Activated CD4-positive, alpha-beta memory T cell treated with anti-CD3 and anti-CD28 coated beads for 36 hours (primary cell): ENCODE measurements at regions not wholly inside any gene's neighbourhood (a gene's known extent, or its start where the extent isn't known, plus 50 kb on each side); places are given as distances from the start of the nearest gene placed in this dataset.

Source experiments
- CTCF ChIA-PET: fragments of 350-600 bp; sonication (Branson Sonifier 250); formaldehyde crosslinking; loops from one replicate; lab custom pipeline; 2021; ENCODE audit warnings: antibody characterized with exemption, inconsistent platforms; lab: Charles Lee
- POLR2A ChIA-PET: fragments of 350-600 bp; sonication (Branson Sonifier 250); formaldehyde crosslinking; loops from one replicate; lab custom pipeline; 2021; ENCODE audit warnings: antibody characterized with exemption; lab: Charles Lee
- DNase-seq: peaks from one replicate; pipeline ENCODE4 v3.0.0-alpha.2; 2020
- H3K27ac Mint-ChIP-seq: one replicate; pipeline ENCODE4 v1.8.0; 2021; ENCODE audit warnings: mixed read lengths
- H3K27me3 Mint-ChIP-seq: one replicate; pipeline ENCODE4 v1.8.0; 2021; ENCODE audit warnings: mixed read lengths
- H3K36me3 Mint-ChIP-seq: one replicate; pipeline ENCODE4 v1.8.0; 2021; ENCODE audit warnings: mixed read lengths
- H3K4me1 Mint-ChIP-seq: one replicate; pipeline ENCODE4 v1.8.0; 2021; ENCODE audit warnings: low read depth, mixed read lengths
- H3K4me3 Mint-ChIP-seq: one replicate; pipeline ENCODE4 v1.8.0; 2021; ENCODE audit warnings: mild to moderate bottlenecking, mixed read lengths
- H3K9me3 Mint-ChIP-seq: one replicate; pipeline ENCODE4 v1.8.0; 2021; ENCODE audit warnings: mixed read lengths
- intact Hi-C: fragments of 100-400 bp; cut with micrococcal nuclease; formaldehyde crosslinking; loops from one replicate; pipeline ENCODE4 v1.15.1; 2023

DNA sequence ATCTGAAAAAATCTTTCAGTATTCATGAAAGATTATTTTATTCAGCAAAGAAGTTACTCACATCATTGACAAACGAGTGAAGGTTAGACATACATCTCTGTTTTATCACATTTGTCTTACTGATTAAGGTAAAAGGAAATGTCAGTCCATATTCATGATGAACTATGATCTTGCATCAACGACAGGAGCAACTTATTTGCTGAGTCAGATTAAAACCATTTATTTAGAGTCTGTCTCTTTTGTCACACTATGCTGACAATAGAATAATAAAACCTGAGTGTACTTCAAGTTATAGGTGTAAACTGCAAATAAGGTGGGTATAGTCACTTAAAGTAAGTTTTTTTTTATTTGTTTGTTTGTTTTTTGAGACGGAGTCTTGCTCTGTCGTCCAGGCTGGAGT is 216.5 kb upstream of the SEMA3C start:
- Mint-ChIP-seq H3K27ac (no peak overlapping the region), H3K36me3 (no peaks in the 10 kb centered on the region), H3K4me3 (no peak overlapping the region), H3K27me3 (no peaks in the 10 kb centered on the region), H3K4me1 (no peaks in the 10 kb centered on the region), H3K9me3 (peaks cover 11% of the 10 kb centered on the region)
- ChIA-PET CTCF (no interaction called here), POLR2A (no interaction called here)
- no peak for DNase-seq
- intact Hi-C loops, result no loop called here

DNA sequence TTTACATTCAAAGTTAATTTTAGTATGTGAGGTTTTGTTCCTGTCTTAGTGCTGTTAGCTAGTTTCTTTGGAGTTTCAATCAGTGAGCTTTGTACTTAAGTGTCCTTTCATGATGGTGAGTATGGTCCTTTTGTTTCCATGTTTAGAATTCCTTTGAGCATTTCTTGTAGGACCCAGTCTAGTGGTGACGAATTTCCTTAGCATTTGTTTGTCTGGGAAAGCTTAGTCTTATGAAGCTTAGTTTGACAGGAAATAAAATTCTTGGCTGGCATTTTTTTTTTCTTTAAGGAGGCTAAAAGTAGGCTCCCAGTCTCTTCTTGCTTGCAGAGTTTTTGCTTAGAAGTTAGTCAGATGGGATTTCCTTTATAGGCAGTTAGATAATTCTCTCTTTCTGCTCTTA is 209.2 kb upstream of the SEMA3C start:
- intact Hi-C loops, result no loop called here
- DNase-seq, result no peak
- Mint-ChIP-seq H3K4me3 (no peak overlapping the region), H3K27me3 (no peaks in the 10 kb centered on the region), H3K9me3 (peaks cover 42% of the 10 kb centered on the region), H3K27ac (no peak overlapping the region), H3K4me1 (no peaks in the 10 kb centered on the region), H3K36me3 (no peaks in the 10 kb centered on the region)
- CTCF ChIA-PET, result no interaction called here
- POLR2A ChIA-PET, result no interaction called here

DNA sequence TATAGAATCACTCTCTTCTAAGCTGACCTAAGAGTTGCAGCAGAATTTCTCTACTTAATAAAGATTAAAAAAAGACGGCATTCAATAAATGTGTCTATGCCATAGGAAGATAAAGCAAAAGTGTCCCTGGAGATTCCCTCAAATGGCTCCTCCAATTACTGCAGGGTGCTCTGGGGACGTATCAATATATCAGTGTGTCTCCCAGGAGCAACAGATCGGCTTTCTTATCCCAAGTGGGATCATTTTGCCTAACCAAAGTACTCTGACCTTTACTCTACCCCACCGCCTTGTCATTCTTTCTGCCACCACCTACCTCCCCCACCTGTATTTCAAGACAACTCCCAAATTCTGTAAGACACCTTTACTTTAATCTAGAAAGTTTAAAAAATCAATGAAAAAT is 202.0 kb upstream of the SEMA3C start:
- ChIA-PET POLR2A (no interaction called here), CTCF (no interaction called here)

DNA sequence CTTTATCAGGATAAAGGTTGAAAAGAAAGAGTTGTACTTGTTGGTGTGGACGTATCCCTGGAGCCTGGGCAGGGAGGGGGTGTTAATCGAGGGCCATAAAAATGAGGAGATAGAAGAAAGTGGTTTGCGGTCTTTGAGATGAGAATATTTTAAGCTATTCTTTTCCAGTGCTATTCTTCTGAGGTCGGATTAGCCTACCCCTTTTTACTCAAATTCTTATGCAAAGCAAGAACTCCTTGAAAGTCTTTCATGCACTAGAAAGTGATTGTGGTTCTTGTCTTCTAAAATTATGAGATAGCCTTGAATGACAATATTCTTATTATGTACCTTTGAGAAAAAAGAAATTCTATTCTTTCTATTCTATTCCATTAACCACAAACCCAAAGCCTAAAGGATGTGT is 201.3 kb upstream of the SEMA3C start:
- Mint-ChIP-seq H3K4me3 (no peak overlapping the region), H3K4me1 (no peaks in the 10 kb centered on the region), H3K27me3 (no peaks in the 10 kb centered on the region), H3K36me3 (no peaks in the 10 kb centered on the region), H3K27ac (no peak overlapping the region), H3K9me3 (peaks cover 24% of the 10 kb centered on the region)
- DNase-seq, result no peak
- intact Hi-C loops, result no loop called here
- ChIA-PET CTCF (no interaction called here), POLR2A (no interaction called here)

More for the DNA sequence above, 202.0 kb upstream of the SEMA3C start:
- Mint-ChIP-seq H3K4me3 (no peak overlapping the region), H3K27me3 (no peaks in the 10 kb centered on the region), H3K9me3 (peaks cover 21% of the 10 kb centered on the region), H3K27ac (no peak overlapping the region), H3K36me3 (no peaks in the 10 kb centered on the region), H3K4me1 (no peaks in the 10 kb centered on the region)
- DNase-seq, result no peak
- intact Hi-C loops, result no loop called here

DNA sequence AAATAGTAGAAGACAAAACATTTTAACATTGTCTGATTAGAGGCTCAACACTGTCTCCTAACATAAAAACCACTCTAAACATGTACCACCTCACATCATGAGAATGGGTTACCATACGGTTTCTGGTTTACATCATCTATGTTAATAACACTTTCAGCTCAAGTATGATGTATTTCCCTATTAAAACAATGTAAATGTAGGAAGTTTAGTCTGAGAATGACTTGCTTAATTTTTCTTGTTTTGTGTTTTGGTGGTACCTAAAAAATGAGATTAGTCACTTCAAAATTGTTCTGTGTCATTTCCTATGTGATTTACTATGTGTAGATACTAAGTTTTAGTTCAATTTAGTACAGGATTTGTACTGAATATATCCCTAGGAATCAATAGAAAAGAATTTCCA is 195.8 kb upstream of the SEMA3C start:
- POLR2A ChIA-PET, result no interaction called here
- no peak for DNase-seq
- Mint-ChIP-seq H3K36me3 (no peaks in the 10 kb centered on the region), H3K9me3 (peaks cover 9% of the 10 kb centered on the region), H3K27ac (no peak overlapping the region), H3K4me3 (no peak overlapping the region), H3K4me1 (no peaks in the 10 kb centered on the region), H3K27me3 (no peaks in the 10 kb centered on the region)
- intact Hi-C loops, result no loop called here
- CTCF ChIA-PET, result no interaction called here

DNA sequence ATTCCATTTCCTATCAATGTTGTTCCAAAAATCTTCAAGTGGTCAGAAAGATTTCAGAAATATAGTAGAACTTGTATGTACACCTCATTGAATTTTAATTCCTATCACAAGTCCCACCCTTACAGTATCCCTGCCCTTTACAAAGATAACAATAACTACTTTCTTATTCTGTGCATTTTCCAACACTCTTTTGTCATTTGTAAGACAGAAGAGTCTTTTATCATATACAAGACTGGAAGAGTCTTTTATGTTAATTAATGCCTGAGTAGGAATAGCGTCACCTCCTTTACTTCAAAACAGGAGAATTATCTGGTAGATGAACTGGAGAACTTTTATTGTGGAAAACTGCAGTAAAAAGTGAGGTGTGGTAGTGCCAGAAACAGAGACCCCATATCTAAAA is 193.9 kb upstream of the SEMA3C start:
- Mint-ChIP-seq H3K27ac (no peak overlapping the region), H3K4me1 (no peaks in the 10 kb centered on the region), H3K4me3 (no peak overlapping the region), H3K36me3 (no peaks in the 10 kb centered on the region), H3K9me3 (peaks cover 6% of the 10 kb centered on the region), H3K27me3 (no peaks in the 10 kb centered on the region)
- intact Hi-C loops, result no loop called here
- POLR2A ChIA-PET, result no interaction called here
- no peak for DNase-seq
- CTCF ChIA-PET, result no interaction called here

DNA sequence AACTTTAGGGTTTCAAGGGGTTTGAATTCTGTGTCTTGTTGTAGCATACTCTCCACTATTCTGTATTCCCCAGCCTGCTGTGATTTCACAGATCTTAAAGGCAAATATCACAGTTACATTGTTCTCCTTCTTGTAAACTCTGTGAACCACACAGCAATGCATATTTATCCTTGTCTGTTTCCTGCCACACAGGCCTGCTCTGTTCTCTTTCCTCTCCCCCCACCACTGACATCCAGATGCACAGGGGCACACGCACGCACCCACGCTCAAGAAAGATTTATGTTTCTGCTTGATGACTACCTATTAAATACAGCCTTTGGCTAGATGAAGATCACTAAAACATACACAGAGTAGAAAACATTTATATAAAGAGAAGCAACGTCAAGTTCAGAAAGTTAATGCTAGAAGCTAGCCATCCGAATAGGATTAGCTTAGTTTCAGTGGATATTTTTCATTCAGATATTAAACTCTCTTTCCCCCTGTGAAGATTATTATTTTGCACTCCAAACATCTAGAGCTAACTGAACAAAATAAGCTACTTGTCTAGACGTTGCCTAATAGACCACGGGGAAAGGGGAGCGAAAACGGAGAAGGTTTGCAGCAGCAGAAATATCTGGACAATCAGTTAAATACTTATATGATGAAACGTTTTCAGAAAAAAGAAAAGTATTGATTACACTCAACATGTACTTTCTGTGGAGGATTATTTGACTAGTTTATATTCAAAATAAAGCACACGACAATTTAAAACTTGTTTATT is 193.1 kb upstream of the SEMA3C start:
- no peak for DNase-seq
- Mint-ChIP-seq H3K9me3 (peaks cover 4% of the 10 kb centered on the region), H3K4me1 (no peaks in the 10 kb centered on the region), H3K27me3 (no peaks in the 10 kb centered on the region), H3K36me3 (no peaks in the 10 kb centered on the region), H3K27ac (no peak overlapping the region), H3K4me3 (no peak overlapping the region)
- intact Hi-C loops, result no loop called here
- CTCF ChIA-PET, result no interaction called here
- POLR2A ChIA-PET, result no interaction called here

DNA sequence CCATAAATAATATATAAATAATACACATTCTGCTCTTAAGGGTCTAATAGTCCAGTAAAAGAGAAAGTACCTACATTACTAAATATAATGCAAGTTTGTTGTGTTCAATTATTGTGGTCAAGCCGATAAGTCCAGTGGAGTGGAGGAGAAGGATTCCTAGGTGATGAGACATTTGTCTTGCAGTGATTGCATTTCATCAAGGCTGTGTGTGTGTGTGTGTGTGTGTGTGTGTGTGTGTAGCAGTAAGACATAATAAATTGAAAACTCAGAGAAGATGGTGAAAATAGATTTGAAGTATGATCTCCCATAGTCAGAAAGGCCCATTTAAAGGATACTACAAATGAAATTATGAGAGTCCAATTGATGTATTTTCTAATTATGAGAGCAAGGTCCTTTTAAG is 192.5 kb upstream of the SEMA3C start:
- Mint-ChIP-seq H3K4me1 (no peaks in the 10 kb centered on the region), H3K27ac (no peak overlapping the region), H3K4me3 (no peak overlapping the region), H3K36me3 (no peaks in the 10 kb centered on the region), H3K9me3 (peaks cover 4% of the 10 kb centered on the region), H3K27me3 (no peaks in the 10 kb centered on the region)
- CTCF ChIA-PET, result no interaction called here
- intact Hi-C loops, result no loop called here
- no peak for DNase-seq
- POLR2A ChIA-PET, result no interaction called here

DNA sequence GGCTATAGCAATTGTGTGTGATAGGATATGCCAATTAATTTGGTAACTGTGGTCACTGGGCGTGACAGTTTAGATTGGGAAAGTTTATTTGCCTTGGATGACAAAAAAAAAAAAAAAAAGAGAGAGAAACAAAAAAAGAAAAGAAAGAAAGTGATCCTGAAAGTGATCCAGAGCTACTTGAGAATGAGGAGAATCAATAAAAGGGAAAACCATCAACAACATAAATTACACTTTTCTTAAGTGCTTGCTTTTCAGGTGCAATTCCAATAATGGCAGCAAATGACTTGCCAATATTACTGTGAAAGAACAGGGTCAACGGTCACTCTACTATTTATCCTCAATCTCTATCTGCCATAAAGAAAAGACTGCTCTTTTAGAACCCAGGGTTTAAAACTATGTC is 191.8 kb upstream of the SEMA3C start:
- DNase-seq, result no peak
- ChIA-PET POLR2A (no interaction called here), CTCF (no interaction called here)
- H3K27ac Mint-ChIP-seq, result no peak overlapping the region
- intact Hi-C loops, result no loop called here
- H3K36me3 Mint-ChIP-seq, result no peaks in the 10 kb centered on the region
- no peak overlapping the region for H3K4me3 Mint-ChIP-seq
- no peaks in the 10 kb centered on the region for H3K4me1 Mint-ChIP-seq
- peaks cover 5% of the 10 kb centered on the region for H3K9me3 Mint-ChIP-seq
- H3K27me3 Mint-ChIP-seq, result no peaks in the 10 kb centered on the region

DNA sequence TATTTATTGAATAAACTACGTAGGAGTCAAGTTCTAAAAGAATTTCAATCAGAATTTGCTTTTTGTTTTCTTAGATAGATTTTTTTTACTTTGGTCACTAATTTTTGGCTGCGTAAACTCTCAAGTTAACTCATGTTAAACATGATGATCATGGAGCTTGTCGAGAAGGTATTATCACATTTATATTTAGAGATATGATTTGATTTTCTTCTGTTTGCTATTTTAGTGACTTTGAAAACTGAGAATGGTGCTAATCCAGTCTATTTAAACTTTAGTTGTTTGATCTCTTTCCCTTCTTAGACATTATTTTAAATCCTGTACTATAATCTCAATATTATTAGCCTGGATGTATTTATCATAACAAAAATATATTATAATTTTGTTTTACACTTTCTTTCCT is 179.4 kb upstream of the SEMA3C start:
- Mint-ChIP-seq H3K27me3 (no peaks in the 10 kb centered on the region), H3K36me3 (no peaks in the 10 kb centered on the region), H3K4me1 (no peaks in the 10 kb centered on the region), H3K27ac (no peak overlapping the region), H3K4me3 (no peak overlapping the region), H3K9me3 (peaks cover 6% of the 10 kb centered on the region)
- DNase-seq, result no peak
- intact Hi-C loops, result no loop called here
- ChIA-PET POLR2A (no interaction called here), CTCF (no interaction called here)

DNA sequence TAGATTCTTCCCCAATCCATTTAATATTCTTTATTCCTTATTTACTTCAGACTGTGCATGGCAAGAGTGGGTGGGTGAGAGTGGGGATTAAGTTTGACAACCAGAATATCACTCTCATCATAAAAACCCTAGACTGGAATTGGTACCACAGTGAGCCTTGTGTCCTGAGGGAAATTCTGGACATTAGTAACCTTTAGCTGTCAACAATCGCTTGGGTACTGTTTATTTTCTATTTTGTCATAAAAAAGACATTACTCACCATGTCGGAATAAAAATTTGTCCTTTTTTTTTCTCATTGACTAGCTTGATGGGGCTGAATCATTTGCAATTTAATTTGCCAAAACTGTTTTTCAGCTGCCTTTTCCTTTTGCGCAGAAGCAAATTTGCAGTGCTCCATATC is 176.1 kb upstream of the SEMA3C start:
- Mint-ChIP-seq H3K4me1 (no peaks in the 10 kb centered on the region), H3K27ac (no peak overlapping the region), H3K9me3 (peaks cover 4% of the 10 kb centered on the region), H3K36me3 (no peaks in the 10 kb centered on the region), H3K27me3 (no peaks in the 10 kb centered on the region), H3K4me3 (no peak overlapping the region)
- ChIA-PET CTCF (no interaction called here), POLR2A (no interaction called here)
- intact Hi-C loops, result no loop called here
- no peak for DNase-seq

DNA sequence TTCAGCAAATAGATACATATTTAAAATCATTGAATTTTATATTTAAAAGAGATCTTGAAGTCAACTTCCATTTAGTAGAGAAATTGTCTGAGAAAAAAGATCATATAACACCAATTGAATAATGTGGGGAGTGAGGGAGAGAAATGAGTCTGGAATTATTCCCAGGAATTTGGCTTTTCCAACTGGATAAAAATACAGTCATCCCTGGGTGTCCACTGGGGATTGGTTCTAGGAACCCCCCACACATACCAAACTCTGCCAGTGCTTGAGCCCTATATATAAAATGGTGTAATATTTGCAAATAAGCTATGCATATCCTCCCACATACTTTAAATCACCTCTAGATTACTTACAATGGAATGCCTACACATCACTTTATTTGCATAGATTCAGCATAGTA is 162.8 kb upstream of the SEMA3C start:
- intact Hi-C loops, result no loop called here
- CTCF ChIA-PET, result no interaction called here

DNA sequence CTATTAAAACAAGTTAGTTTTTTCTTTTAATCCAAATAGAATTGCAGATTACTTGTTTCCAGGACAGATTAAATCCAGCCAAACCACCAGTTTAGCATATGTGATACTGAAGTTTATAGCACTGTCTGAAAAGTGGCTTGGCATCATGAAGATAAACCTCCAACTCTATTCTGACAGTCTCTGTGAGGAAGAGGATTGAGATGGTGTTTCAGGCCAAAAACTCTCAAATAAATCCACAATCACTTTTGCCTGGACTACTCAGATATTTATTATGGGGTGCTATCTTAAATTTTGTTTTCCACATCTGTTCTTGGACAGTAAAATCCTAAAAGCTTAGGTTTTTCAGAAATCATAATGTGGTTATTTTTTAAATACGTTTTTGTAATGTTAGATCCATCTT is 161.7 kb upstream of the SEMA3C start:
- Mint-ChIP-seq H3K9me3 (peaks cover 17% of the 10 kb centered on the region), H3K4me3 (no peak overlapping the region), H3K4me1 (no peaks in the 10 kb centered on the region), H3K27ac (no peak overlapping the region), H3K36me3 (no peaks in the 10 kb centered on the region), H3K27me3 (no peaks in the 10 kb centered on the region)
- intact Hi-C loops, result no loop called here
- DNase-seq, result no peak
- ChIA-PET CTCF (no interaction called here), POLR2A (no interaction called here)

More for the DNA sequence above, 162.8 kb upstream of the SEMA3C start:
- no peak overlapping the region for H3K4me3 Mint-ChIP-seq
- no peak for DNase-seq
- no peaks in the 10 kb centered on the region for H3K4me1 Mint-ChIP-seq
- POLR2A ChIA-PET, result no interaction called here
- H3K27ac Mint-ChIP-seq, result no peak overlapping the region
- no peaks in the 10 kb centered on the region for H3K36me3 Mint-ChIP-seq
- H3K27me3 Mint-ChIP-seq, result no peaks in the 10 kb centered on the region
- H3K9me3 Mint-ChIP-seq, result peaks cover 17% of the 10 kb centered on the region
